IMR-90 (cell line): ENCODE measurements at regions not wholly inside any gene's neighbourhood (a gene's known extent, or its start where the extent isn't known, plus 50 kb on each side); places are given as distances from the start of the nearest gene placed in this dataset.

Experiments used
- ATAC-seq: fragments of 200-7000 bp; cut with Tn5 transposase; 2 replicates; pipeline ENCODE4 v1.9.1; 2020; ENCODE audit warnings: low read depth, mild to moderate bottlenecking, moderate library complexity
- BruUV-seq: library from RNA; stranded (reverse); fragments of 400-500 nt; replicated peaks from 2 replicates; lab custom pipeline; 2021; lab: Mats Ljungman, UMichigan
- CTCF ChIA-PET: fragments of 300-600 bp; formaldehyde crosslinking; extraction: SDS; loops from one replicate; lab custom pipeline; 2021; ENCODE audit warnings: antibody characterized with exemption; lab: Yijun Ruan, JAX
- POLR2A ChIA-PET: fragments of 300-600 bp; sonication (Branson Sonifier 250); formaldehyde crosslinking; loops from one replicate; lab custom pipeline; 2022; ENCODE audit warnings: antibody characterized with exemption; ENCODE audit not compliant: unreplicated experiment; lab: Charles Lee
- DNase-seq: peaks from one replicate; pipeline ENCODE4 v3.0.0; 2013
- H2AFZ ChIP-seq: replicated peaks from 2 replicates; pipeline ENCODE3; 2013; ENCODE audit warnings: low read length, mild to moderate bottlenecking; ENCODE audit not compliant: poor library complexity
- H2AK5ac ChIP-seq: 2 replicates; pipeline ENCODE4 v1.6.1; 2013; ENCODE audit warnings: low read depth, low read length, inconsistent platforms
- H2AK9ac ChIP-seq: replicated peaks from 2 replicates; pipeline ENCODE3; 2013; ENCODE audit warnings: mild to moderate bottlenecking, low read depth, low read length, moderate library complexity; ENCODE audit not compliant: poor library complexity
- H2BK120ac ChIP-seq: 2 replicates; pipeline ENCODE4 v1.6.1; 2013; ENCODE audit warnings: low read depth, low read length, inconsistent platforms
- H2BK15ac ChIP-seq: 3 replicates; pipeline ENCODE4 v1.6.1; 2013; ENCODE audit warnings: low read depth, low read length, inconsistent platforms
- H2BK20ac ChIP-seq: 2 replicates; pipeline ENCODE4 v1.6.1; 2013; ENCODE audit warnings: low read depth, mild to moderate bottlenecking, inconsistent platforms, low read length, moderate library complexity
- H2BK5ac ChIP-seq: 2 replicates; pipeline ENCODE4 v1.6.1; 2013; ENCODE audit warnings: mild to moderate bottlenecking, low read depth, low read length, inconsistent platforms; ENCODE audit not compliant: poor library complexity, severe bottlenecking
- H3K14ac ChIP-seq: replicated peaks from 2 replicates; pipeline ENCODE4 v1.6.1; 2013; ENCODE audit warnings: low read depth, low read length, inconsistent platforms
- H3K18ac ChIP-seq: 2 replicates; pipeline ENCODE4 v1.6.1; 2013; ENCODE audit warnings: low read depth, low read length, control low read depth
- H3K23ac ChIP-seq: 2 replicates; pipeline ENCODE4 v1.6.1; 2013; ENCODE audit warnings: low read depth, low read length, inconsistent platforms
- H3K27ac ChIP-seq: 2 replicates; pipeline ENCODE4 v1.5.1; 2013; ENCODE audit warnings: mild to moderate bottlenecking, control low read depth, low read length; ENCODE audit not compliant: insufficient read depth
- H3K27me3 ChIP-seq: 2 replicates; pipeline ENCODE4 v1.6.1; 2013; ENCODE audit warnings: low read length; ENCODE audit not compliant: control insufficient read depth, insufficient read depth
- H3K36me3 ChIP-seq: 2 replicates; pipeline ENCODE4 v1.6.1; 2013; ENCODE audit warnings: low read length, mixed read lengths; ENCODE audit not compliant: control insufficient read depth, insufficient read depth
- H3K4ac ChIP-seq: 2 replicates; pipeline ENCODE4 v1.6.1; 2013; ENCODE audit warnings: low read depth, low read length, inconsistent platforms
- H3K4me1 ChIP-seq: 2 replicates; pipeline ENCODE4 v1.6.1; 2013; ENCODE audit warnings: low read length, mixed read lengths; ENCODE audit not compliant: control insufficient read depth, insufficient read depth
- H3K4me2 ChIP-seq: 2 replicates; pipeline ENCODE4 v1.6.1; 2013; ENCODE audit warnings: low read depth, mild to moderate bottlenecking, control low read depth, low read length, moderate library complexity
- H3K4me3 ChIP-seq: 2 replicates; pipeline ENCODE4 v1.5.1; 2013; ENCODE audit warnings: low read depth, mild to moderate bottlenecking, control low read depth, low read length, moderate library complexity; ENCODE audit not compliant: insufficient read depth
- H3K56ac ChIP-seq: 2 replicates; pipeline ENCODE4 v1.6.1; 2013; ENCODE audit warnings: low read length, inconsistent platforms; ENCODE audit not compliant: insufficient read depth; ENCODE audit errors: extremely low read depth
- H3K79me1 ChIP-seq, 2 experiments: 2 replicates each; pipeline ENCODE4 v1.6.1; 2013; ENCODE audit warnings: low read length in 2 of 2, inconsistent platforms in 1 of 2, low read depth in 1 of 2
- H3K9ac ChIP-seq: 2 replicates; pipeline ENCODE4 v1.6.1; 2013; ENCODE audit warnings: low read depth, low read length, control low read depth
- H3K9me1 ChIP-seq: 2 replicates; pipeline ENCODE4 v1.6.1; 2013; ENCODE audit warnings: low read length, inconsistent platforms; ENCODE audit not compliant: insufficient read depth
- H3K9me3 ChIP-seq: 2 replicates; pipeline ENCODE4 v1.6.1; 2013; ENCODE audit warnings: low read length; ENCODE audit not compliant: control insufficient read depth, insufficient read depth
- H4K20me1 ChIP-seq: 2 replicates; pipeline ENCODE4 v1.6.1; 2013; ENCODE audit warnings: low read length, inconsistent platforms; ENCODE audit not compliant: insufficient read depth
- H4K5ac ChIP-seq: 2 replicates; pipeline ENCODE4 v1.6.1; 2013; ENCODE audit warnings: mild to moderate bottlenecking, low read depth, low read length, control low read depth
- H4K8ac ChIP-seq, 2 experiments: 2 replicates each; pipeline ENCODE4 v1.6.1; 2013; ENCODE audit warnings: low read depth in 2 of 2, low read length in 2 of 2, control low read depth in 1 of 2, inconsistent platforms in 1 of 2
- H4K91ac ChIP-seq: 2 replicates; pipeline ENCODE4 v1.6.1; 2013; ENCODE audit warnings: low read depth, low read length, inconsistent platforms; ENCODE audit not compliant: insufficient read depth
- BHLHE40 ChIP-seq: fragments of 150-350 bp; IDR thresholded peaks from 2 replicates; pipeline ENCODE4 v1.6.1; 2016; ENCODE audit warnings: mild to moderate bottlenecking, low read depth, low read length
- CEBPB ChIP-seq: IDR thresholded peaks from 2 replicates; pipeline ENCODE4 v1.6.1; 2012; ENCODE audit warnings: low read depth, low read length, improper control_type of control experiment
- CHD1 ChIP-seq: IDR thresholded peaks from 2 replicates; pipeline ENCODE4 v1.6.1; 2012; ENCODE audit warnings: low read depth, low read length, improper control_type of control experiment
- ELK1 ChIP-seq: fragments of 150-350 bp; IDR thresholded peaks from 2 replicates; pipeline ENCODE4 v1.6.1; 2016; ENCODE audit warnings: low read depth, mild to moderate bottlenecking, low read length, moderate library complexity, borderline replicate concordance
- FOS ChIP-seq: fragments of 150-350 bp; IDR thresholded peaks from 2 replicates; pipeline ENCODE4 v1.6.1; 2016; ENCODE audit warnings: low read depth, low read length
- MAFK ChIP-seq: IDR thresholded peaks from 2 replicates; pipeline ENCODE4 v1.6.1; 2012; ENCODE audit warnings: low read depth, low read length, improper control_type of control experiment
- MAZ ChIP-seq: IDR thresholded peaks from 2 replicates; pipeline ENCODE4 v1.6.1; 2012; ENCODE audit warnings: low read depth, mild to moderate bottlenecking, low read length, improper control_type of control experiment, moderate library complexity, borderline replicate concordance
- MXI1 ChIP-seq: IDR thresholded peaks from 2 replicates; pipeline ENCODE4 v1.6.1; 2012; ENCODE audit warnings: low read depth, mild to moderate bottlenecking, low read length, moderate library complexity, borderline replicate concordance
- NFE2L2 ChIP-seq: fragments of 150-350 bp; IDR thresholded peaks from 2 replicates; pipeline ENCODE4 v1.6.1; 2016; ENCODE audit warnings: low read depth, mild to moderate bottlenecking, low read length
- POLR2A ChIP-seq: IDR thresholded peaks from 2 replicates; pipeline ENCODE4 v1.6.1; 2012; ENCODE audit warnings: mild to moderate bottlenecking, low read depth, low read length
- RAD21 ChIP-seq: IDR thresholded peaks from 2 replicates; pipeline ENCODE4 v1.6.1; 2012; ENCODE audit warnings: low read length, improper control_type of control experiment
- RCOR1 ChIP-seq: IDR thresholded peaks from 2 replicates; pipeline ENCODE4 v1.6.1; 2012; ENCODE audit warnings: mild to moderate bottlenecking, low read length, improper control_type of control experiment; ENCODE audit not compliant: insufficient replicate concordance
- RFX5 ChIP-seq: IDR thresholded peaks from 2 replicates; pipeline ENCODE4 v1.8.0; 2012; ENCODE audit warnings: low read depth, mild to moderate bottlenecking, low read length, moderate library complexity
- SMC3 ChIP-seq: fragments of 150-350 bp; IDR thresholded peaks from 2 replicates; pipeline ENCODE4 v1.6.1; 2016; ENCODE audit warnings: low read depth, mild to moderate bottlenecking, antibody characterized with exemption, low read length, moderate library complexity
- USF2 ChIP-seq: fragments of 150-350 bp; IDR thresholded peaks from 2 replicates; pipeline ENCODE4 v1.6.1; 2017; ENCODE audit warnings: mild to moderate bottlenecking, antibody characterized with exemption, low read length, low read depth
- dilution Hi-C: fragments of 300-500 bp; cut with HindIII; formaldehyde crosslinking; loops from one replicate; pipeline ENCODE4 v1.14.3; 2018; ENCODE audit warnings: low sequenced_read_pairs; ENCODE audit not compliant: unreplicated experiment
- in situ Hi-C: fragments of 300-500 bp; cut with MboI; formaldehyde crosslinking; loops from 3 replicates; pipeline ENCODE4 v1.14.3; 2019; ENCODE audit warnings: low sequenced_read_pairs, inconsistent platforms, mixed read lengths
- intact Hi-C: fragments of 100-400 bp; cut with micrococcal nuclease; formaldehyde crosslinking; loops from 2 replicates; pipeline ENCODE4 v1.10.0; 2022

- Histone ChIP-seq H2BK120ac (no peak overlapping the region), H2BK20ac (no peak overlapping the region), H3K27ac (no peak overlapping the region), H3K9ac (no peak overlapping the region), H3K9me3 (peaks cover 7% of the 10 kb centered on the region), H3K4me3 (no peak overlapping the region), H3K9me1 (no peaks in the 10 kb centered on the region), H3K27me3 (peaks cover 32% of the 10 kb centered on the region), H3K4me2 (no peak overlapping the region), H2AK5ac (no peak overlapping the region), H4K5ac (no peak overlapping the region), H3K56ac (no peak overlapping the region), H3K79me1 (no peaks in the 10 kb centered on the region), H3K23ac (no peak overlapping the region), H4K8ac (no peak overlapping the region), H3K4me1 (no peaks in the 10 kb centered on the region), H2BK5ac (no peak overlapping the region), H3K4ac (no peak overlapping the region), H2BK15ac (no peak overlapping the region), H3K14ac (no peak overlapping the region), H3K36me3 (no peaks in the 10 kb centered on the region), H3K18ac (no peak overlapping the region), H4K91ac (no peak overlapping the region), H4K20me1 (no peaks in the 10 kb centered on the region), H2AFZ (no peak overlapping the region), H2AK9ac (no peak overlapping the region)
- no TSS peak for BruUV-seq
- intact Hi-C loops (no loop called here), dilution Hi-C loops (no loop called here), in situ Hi-C loops (no loop called here)
- DNase-seq (no peak), ATAC-seq (no peak)
- TF ChIP-seq CHD1 (no peak), MAZ (no peak), ELK1 (no peak), MAFK (no peak), POLR2A (no peak), RCOR1 (no peak), RFX5 (no peak), BHLHE40 (no peak), FOS (no peak), SMC3 (no peak), NFE2L2 (no peak), CEBPB (no peak), MXI1 (no peak), RAD21 (no peak), USF2 (no peak)
- ChIA-PET POLR2A (no interaction called here), CTCF (no interaction called here)
Measured at GRCh38 chr10:78121801-78122200, 88.1 kb downstream of the RPS24 start.
